H1 (cell line): ENCODE measurements at regions not wholly inside any gene's neighbourhood (a gene's known extent, or its start where the extent isn't known, plus 50 kb on each side); places are given as distances from the start of the nearest gene placed in this dataset.

Experiments
- ATF3 ChIP-seq: IDR thresholded peaks from 2 replicates; pipeline ENCODE4 v1.6.1; 2011; ENCODE audit warnings: low read depth, mild to moderate bottlenecking, low read length; ENCODE audit not compliant: insufficient read depth
- BACH1 ChIP-seq: IDR thresholded peaks from 2 replicates; pipeline ENCODE4 v1.6.1; 2012; ENCODE audit warnings: low read length, improper control_type of control experiment
- CHD1 ChIP-seq: IDR thresholded peaks from 2 replicates; pipeline ENCODE4 v1.6.1; 2012; ENCODE audit warnings: low read depth, low read length, improper control_type of control experiment
- CTCF ChIP-seq, 3 experiments: IDR thresholded peaks; 1 replicate in 2 of 3; 2 replicates in 1 of 3; pipeline versions ENCODE4 v1.5.1 to v1.6.1; 2011; ENCODE audit warnings: low read length in 3 of 3, mild to moderate bottlenecking in 3 of 3, inconsistent platforms in 2 of 3, low read depth in 1 of 3, moderate library complexity in 1 of 3; ENCODE audit not compliant: insufficient read depth in 1 of 3; ENCODE audit errors: control extremely low read depth in 1 of 3
- EZH2 ChIP-seq: fragments of 200-600 bp; sonication (generic); IDR thresholded peaks from 2 replicates; pipeline ENCODE4 v1.7.1; 2012; ENCODE audit warnings: low read depth, mild to moderate bottlenecking, moderate library complexity, low read length, inconsistent platforms; ENCODE audit not compliant: severe bottlenecking
- GTF2F1 ChIP-seq: IDR thresholded peaks from 2 replicates; pipeline ENCODE4 v1.6.1; 2012; ENCODE audit warnings: low read depth, low read length, improper control_type of control experiment, borderline replicate concordance
- MAX ChIP-seq: IDR thresholded peaks from 2 replicates; pipeline ENCODE4 v1.6.1; 2012; ENCODE audit warnings: inconsistent platforms
- POLR2A ChIP-seq, 2 experiments: IDR thresholded peaks; 1 replicate in 1 of 2; 2 replicates in 1 of 2; pipeline ENCODE4 v1.6.1; 2011; ENCODE audit warnings: low read depth in 2 of 2, low read length in 2 of 2, mild to moderate bottlenecking in 2 of 2; ENCODE audit errors: control extremely low read depth in 1 of 2
- RFX5 ChIP-seq: IDR thresholded peaks from 2 replicates; pipeline ENCODE4 v1.6.1; 2011; ENCODE audit warnings: low read depth, low read length, improper control_type of control experiment, borderline replicate concordance
- SAP30 ChIP-seq: fragments of 300-600 bp; sonication (generic); IDR thresholded peaks from 2 replicates; pipeline ENCODE4 v1.7.1; 2012; ENCODE audit warnings: low read length, moderate library complexity, mild to moderate bottlenecking, inconsistent platforms; ENCODE audit not compliant: insufficient read depth, insufficient replicate concordance
- SIN3A ChIP-seq, 2 experiments: IDR thresholded peaks in 1 of 2; conservative IDR thresholded peaks in 1 of 2; 2 replicates each; pipeline ENCODE4 v1.6.1; 2011 to 2012; ENCODE audit warnings: low read length in 2 of 2, improper control_type of control experiment in 1 of 2, low read depth in 1 of 2, mild to moderate bottlenecking in 1 of 2
- TCF12 ChIP-seq: IDR thresholded peaks from 2 replicates; pipeline ENCODE4 v1.6.1; 2011; ENCODE audit warnings: low read depth, mild to moderate bottlenecking, low read length
- TEAD4 ChIP-seq: IDR thresholded peaks from 2 replicates; pipeline ENCODE4 v1.6.1; 2012; ENCODE audit warnings: low read depth, low read length, inconsistent platforms, mixed read lengths

GRCh38 chr1:87673748-87674147 lies 345.1 kb downstream of the LMO4 start:
- TF ChIP-seq CHD1 (no peak), ATF3 (no peak), BACH1 (no peak), CTCF (IDR thresholded peaks at IDR 0.05; ENCODE audit: control extremely low read depth in 1 of 3, insufficient read depth in 1 of 3, low read depth in 1 of 3, low read length in 3 of 3) (peak in 1 of 3 experiments; percentile 16; a peak in 2 of 4 replicates), SIN3A (conservative IDR thresholded peaks at IDR 0.05 in 1 of 2, IDR thresholded peaks at IDR 0.05 in 1 of 2; ENCODE audit: low read depth in 1 of 2, low read length in 2 of 2) (no peak), POLR2A (IDR thresholded peaks at IDR 0.05; ENCODE audit: control extremely low read depth in 1 of 2, low read depth in 2 of 2, low read length in 2 of 2) (no peak), RFX5 (no peak), EZH2 (no peak), GTF2F1 (no peak), TEAD4 (no peak), SAP30 (no peak), MAX (no peak), TCF12 (no peak)
